NCI-H2227 (cell line): ENCODE measurements at regions not wholly inside any gene's neighbourhood (a gene's known extent, or its start where the extent isn't known, plus 50 kb on each side); places are given as distances from the start of the nearest gene placed in this dataset.

Experiments
- DNase-seq: peaks from one replicate; lab custom pipeline; 2025; ENCODE audit not compliant: unreplicated experiment; lab: John Stamatoyannopoulos, UW

DNA sequence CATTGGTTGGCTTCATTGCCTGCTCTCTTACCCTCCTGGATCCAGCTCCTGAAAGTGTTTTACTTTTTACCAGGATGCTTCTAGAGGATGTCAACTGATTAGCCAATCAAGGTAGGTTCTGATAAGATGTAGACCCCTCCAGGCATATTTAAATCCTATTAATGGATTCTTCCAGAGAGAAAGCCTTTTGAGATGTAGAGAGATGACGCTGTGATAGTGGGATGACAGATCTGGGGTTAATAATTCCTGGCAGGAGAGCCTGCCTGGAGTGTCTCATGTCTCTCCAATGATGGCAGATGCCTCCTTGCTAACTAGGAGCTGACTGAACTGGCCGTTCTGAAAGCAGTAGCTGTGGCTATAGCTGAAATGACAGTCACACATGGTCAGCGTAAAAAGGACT is 116.9 kb upstream of the DTNBP1 start:
- DNase-seq: no peak

DNA sequence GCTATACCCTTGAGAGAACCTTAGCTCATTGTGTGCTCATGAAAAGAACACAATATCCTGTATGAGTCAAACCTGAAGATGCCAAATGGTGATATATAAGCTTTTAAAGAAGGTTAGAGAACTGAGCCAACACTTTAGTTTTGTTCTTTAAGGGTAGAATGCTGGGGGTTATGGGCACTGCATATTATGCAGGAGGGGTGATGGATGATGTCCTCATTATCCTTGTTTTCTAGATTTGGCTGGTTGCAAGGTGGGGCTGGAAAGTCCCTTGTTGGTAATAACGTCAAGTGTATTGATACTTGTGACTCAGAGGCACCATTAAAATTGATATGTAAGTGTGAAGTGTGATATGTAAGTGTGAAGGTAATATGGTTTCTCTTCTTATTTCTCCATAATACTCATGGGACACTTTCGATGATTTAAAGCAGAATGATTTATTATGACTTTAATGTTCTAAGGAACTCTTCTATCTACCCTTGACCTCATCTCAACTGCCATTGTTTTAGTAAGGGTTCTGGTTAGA is 113.7 kb upstream of the DTNBP1 start:
- no peak for DNase-seq

DNA sequence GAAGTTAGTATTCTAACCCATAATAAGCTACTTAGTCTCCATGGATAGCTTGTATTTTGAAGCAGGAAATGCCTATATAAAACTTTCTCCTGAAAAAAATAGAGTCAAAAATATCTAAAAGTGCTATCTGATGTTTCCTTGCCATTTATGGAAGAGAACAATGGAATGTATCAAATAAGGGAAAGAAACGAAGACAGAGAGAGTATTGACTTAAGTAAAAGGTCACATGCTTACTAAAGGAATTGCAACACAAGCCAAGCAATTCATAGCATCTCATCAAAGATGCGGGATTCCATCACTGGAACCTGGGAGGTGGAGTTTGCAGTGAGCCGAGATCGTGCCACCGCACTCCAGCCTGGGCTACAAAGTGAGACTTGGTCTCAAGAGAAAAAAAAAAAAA is 112.9 kb upstream of the DTNBP1 start:
- no peak for DNase-seq

DNA sequence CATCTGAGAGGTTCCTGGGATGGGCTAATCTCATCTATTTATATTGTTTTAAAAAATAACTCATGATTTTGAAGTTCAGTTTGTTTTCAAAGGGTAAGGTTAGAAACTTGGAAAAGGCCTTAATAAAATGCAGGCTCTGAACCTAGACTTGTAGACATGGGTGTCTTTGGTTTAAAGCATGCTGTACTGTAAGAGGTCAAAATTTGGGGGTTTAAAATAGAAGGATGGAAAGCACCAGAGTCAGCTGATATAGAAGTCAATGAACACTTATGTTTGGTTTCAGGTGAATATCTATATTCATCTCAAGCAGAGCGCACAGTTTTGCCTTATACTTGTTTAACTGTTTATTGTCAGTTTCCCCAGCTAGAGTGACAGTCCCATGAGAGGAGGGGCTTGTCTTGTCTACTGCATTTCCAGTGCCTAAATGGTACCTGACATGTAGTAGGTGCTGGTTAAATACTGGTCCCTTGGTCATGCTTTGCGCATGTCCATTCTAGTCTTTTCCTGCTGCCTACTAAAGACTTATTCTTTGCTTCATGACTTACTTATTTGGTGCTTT is 112.3 kb upstream of the DTNBP1 start:
- DNase-seq: no peak

- DNase-seq: no peak
These were observed 111.1 kb upstream of the DTNBP1 start for GRCh38 chr6:15773806-15774410.

- no peak for DNase-seq
These were observed 107.7 kb upstream of the DTNBP1 start for GRCh38 chr6:15770347-15771143.

GRCh38 chr6:15769511-15770018 is 106.7 kb upstream of the DTNBP1 start:
- DNase-seq: no peak

GRCh38 chr6:15768999-15769398 is 106.2 kb upstream of the DTNBP1 start:
- no peak for DNase-seq

- DNase-seq: no peak
These were observed 101.0 kb upstream of the DTNBP1 start for GRCh38 chr6:15763837-15764236.

GRCh38 chr6:15763364-15763763 is 100.5 kb upstream of the DTNBP1 start:
- DNase-seq: no peak

- no peak for DNase-seq
These were observed 98.2 kb upstream of the DTNBP1 start for GRCh38 chr6:15761045-15761502.

- DNase-seq: no peak
These were observed 95.9 kb upstream of the DTNBP1 start for GRCh38 chr6:15758631-15759215.

DNA sequence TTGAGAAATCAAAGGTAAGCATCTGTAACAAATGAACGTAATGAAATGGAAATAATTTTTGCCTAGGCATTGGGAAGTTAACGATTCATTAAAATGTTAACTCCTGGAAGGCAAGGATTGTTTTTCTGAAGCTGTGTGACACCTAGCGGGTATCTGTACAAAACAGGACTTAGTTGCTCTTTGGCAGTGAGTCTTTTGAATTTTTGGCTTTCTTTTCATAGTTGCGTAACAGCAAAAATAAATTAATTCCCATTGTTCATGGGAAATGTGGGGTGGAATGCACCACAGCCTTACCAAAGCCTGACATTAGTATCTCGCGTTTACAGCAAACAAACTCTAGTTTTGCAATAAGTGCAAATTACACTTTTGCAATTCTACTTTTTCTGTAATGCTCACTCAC is 92.7 kb upstream of the DTNBP1 start:
- no peak for DNase-seq

- no peak for DNase-seq
These were observed 91.9 kb upstream of the DTNBP1 start for GRCh38 chr6:15754706-15755079.

DNA sequence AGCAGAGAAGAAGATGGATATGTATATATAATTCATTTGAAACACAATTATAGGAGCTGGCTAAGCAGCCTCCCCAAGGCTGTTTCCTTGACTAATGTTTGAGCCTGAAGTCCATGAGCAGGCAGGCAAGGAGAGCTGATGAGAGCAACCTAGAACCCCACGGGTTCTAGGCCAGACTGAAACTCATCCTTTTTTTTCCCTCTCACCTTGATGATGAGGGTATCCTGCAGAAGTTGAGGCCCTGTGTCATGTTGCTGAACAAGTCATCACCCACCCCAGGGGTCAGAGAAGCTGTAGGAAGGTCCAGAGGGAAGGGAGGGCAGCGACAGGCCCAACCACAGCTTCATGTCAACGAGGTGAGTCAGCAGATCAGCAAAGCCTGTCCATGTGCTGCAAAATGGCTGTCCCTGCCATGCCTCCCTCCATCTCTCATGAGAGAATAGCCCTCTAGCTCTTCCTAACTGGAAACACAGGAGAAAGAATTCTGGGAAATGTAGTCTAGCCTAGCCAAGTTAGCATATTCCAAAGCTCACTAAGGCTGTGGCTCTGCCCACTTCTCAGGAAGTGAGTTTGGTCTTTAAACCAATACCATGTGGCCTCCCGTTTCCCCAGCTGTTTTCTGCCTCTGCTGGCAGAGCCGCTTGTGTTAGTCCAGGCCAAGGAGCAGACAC is 91.3 kb upstream of the DTNBP1 start:
- no peak for DNase-seq

GRCh38 chr6:15752820-15753219 is 90.0 kb upstream of the DTNBP1 start:
- DNase-seq: no peak

DNA sequence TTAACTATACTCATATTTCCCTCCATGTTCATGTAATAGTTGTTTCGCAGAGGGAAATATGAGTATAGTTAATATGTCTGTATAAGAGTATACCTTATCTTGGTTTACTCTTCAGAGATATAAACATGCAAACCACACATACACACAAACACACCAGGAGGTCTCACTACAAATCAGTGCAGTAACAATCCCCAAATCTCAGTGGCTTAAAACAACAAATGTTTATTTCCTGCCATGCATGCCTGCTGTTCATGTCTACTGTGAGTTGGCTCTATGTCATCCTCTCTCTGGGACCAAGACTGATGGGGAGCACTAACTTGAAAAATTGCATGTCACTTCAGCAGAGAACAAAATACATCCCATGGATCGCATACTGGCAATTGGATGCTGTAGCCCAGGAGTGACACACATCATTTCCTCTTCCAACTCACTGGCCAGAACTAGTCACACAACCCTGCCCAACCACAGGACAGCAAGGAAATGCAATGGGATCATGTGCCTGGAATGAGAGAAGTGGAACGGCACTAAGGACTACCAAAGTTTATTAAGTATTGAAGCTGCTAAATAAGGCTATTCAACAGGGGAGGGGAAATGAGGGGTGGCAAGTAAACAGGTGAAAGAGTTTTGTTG is 89.0 kb upstream of the DTNBP1 start:
- no peak for DNase-seq

DNA sequence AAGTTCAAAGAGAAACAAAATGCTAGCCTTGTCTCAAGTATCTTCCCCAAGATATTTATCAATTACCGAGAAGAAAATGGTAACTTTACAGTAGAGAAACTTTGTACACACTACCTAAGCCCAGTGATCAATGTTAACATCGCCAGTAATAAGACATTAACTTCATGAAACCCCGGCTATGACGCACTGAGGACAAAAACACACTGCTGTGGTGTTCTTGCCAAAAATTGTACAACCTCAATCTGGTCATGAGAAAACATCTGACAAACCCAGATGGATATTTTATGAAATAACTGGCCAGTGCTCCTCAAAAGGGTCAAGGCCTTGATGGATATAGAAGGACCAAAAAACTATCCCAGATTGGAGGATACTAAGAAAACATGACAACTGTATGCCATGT is 85.5 kb upstream of the DTNBP1 start:
- no peak for DNase-seq

- DNase-seq: no peak
These were observed 84.6 kb upstream of the DTNBP1 start for GRCh38 chr6:15747354-15747883.

GRCh38 chr6:15745781-15746180 is 83.0 kb upstream of the DTNBP1 start:
- no peak for DNase-seq
